Activated naive CD8-positive, alpha-beta T cell treated with anti-CD3 and anti-CD28 coated beads, Interleukin-2, amount 10 ng/mL, durations not matched to agents 7 days and 5 days (primary cell): ENCODE measurements at regions not wholly inside any gene's neighbourhood (a gene's known extent, or its start where the extent isn't known, plus 50 kb on each side); places are given as distances from the start of the nearest gene placed in this dataset.
"Not testable (repeated sequence)": the region's sequence is repeated elsewhere in the genome, so short reads cannot be mapped to it uniquely, and the experiment has no call there.

Experiments used
- ATAC-seq: fragments of 150-1000 bp; cut with Tn5 transposase; one replicate; pipeline ENCODE4 v1.10.0; 2021; ENCODE audit warnings: low read depth, moderate library complexity
- POLR2A ChIA-PET: fragments of 350-600 bp; sonication (Branson Sonifier 250); formaldehyde crosslinking; loops from one replicate; lab custom pipeline; 2021; ENCODE audit warnings: antibody characterized with exemption; lab: Charles Lee
- DNase-seq: peaks from one replicate; pipeline ENCODE4 v3.0.0; 2021
- H3K27ac Mint-ChIP-seq: one replicate; pipeline ENCODE4 v1.8.0; 2022; ENCODE audit warnings: mild to moderate bottlenecking, mixed read lengths
- H3K27me3 Mint-ChIP-seq: one replicate; pipeline ENCODE4 v1.8.0; 2022; ENCODE audit warnings: mild to moderate bottlenecking, moderate library complexity, mixed read lengths
- H3K36me3 Mint-ChIP-seq: one replicate; pipeline ENCODE4 v1.8.0; 2021; ENCODE audit warnings: mild to moderate bottlenecking, mixed read lengths
- H3K4me1 Mint-ChIP-seq: one replicate; pipeline ENCODE4 v1.8.0; 2021; ENCODE audit warnings: mixed read lengths
- H3K4me3 Mint-ChIP-seq: one replicate; pipeline ENCODE4 v1.8.0; 2022; ENCODE audit warnings: mild to moderate bottlenecking, moderate library complexity, mixed read lengths
- H3K9me3 Mint-ChIP-seq: one replicate; pipeline ENCODE4 v1.8.0; 2021; ENCODE audit warnings: mixed read lengths

GRCh38 chr12:29889737-29890136, 106.0 kb upstream of the TMTC1 start:
- Mint-ChIP-seq H3K27ac (no peak overlapping the region), H3K36me3 (no peaks in the 10 kb centered on the region), H3K4me1 (no peaks in the 10 kb centered on the region), H3K9me3 (peaks cover 3% of the 10 kb centered on the region), H3K27me3 (no peaks in the 10 kb centered on the region), H3K4me3 (no peak overlapping the region)
- ATAC-seq (no peak), DNase-seq (no peak)
- POLR2A ChIA-PET, result no interaction called here

- DNase-seq (no peak), ATAC-seq (no peak)
- Mint-ChIP-seq H3K27ac (no peak overlapping the region), H3K4me1 (no peaks in the 10 kb centered on the region), H3K36me3 (no peaks in the 10 kb centered on the region), H3K27me3 (no peaks in the 10 kb centered on the region), H3K9me3 (peaks cover 3% of the 10 kb centered on the region), H3K4me3 (no peak overlapping the region)
- POLR2A ChIA-PET, result no interaction called here
Observed at GRCh38 chr12:29888777-29889176, 105.0 kb upstream of the TMTC1 start.

- H3K9me3 Mint-ChIP-seq, POLR2A ChIA-PET, H3K27me3 Mint-ChIP-seq, DNase-seq, H3K27ac Mint-ChIP-seq, ATAC-seq, H3K4me1 Mint-ChIP-seq, H3K4me3 Mint-ChIP-seq, H3K36me3 Mint-ChIP-seq: not testable (repeated sequence)
Observed at GRCh38 chr12:29884957-29885356, 101.2 kb upstream of the TMTC1 start.

GRCh38 chr12:29883941-29884554, 100.3 kb upstream of the TMTC1 start:
- no peaks in the 10 kb centered on the region for H3K27me3 Mint-ChIP-seq
- DNase-seq (no peak), ATAC-seq (no peak)
- H3K4me3 Mint-ChIP-seq, result no peak overlapping the region
- H3K36me3 Mint-ChIP-seq, result no peaks in the 10 kb centered on the region
- peaks cover 2% of the 10 kb centered on the region for H3K9me3 Mint-ChIP-seq
- POLR2A ChIA-PET, result no interaction called here
- no peak overlapping the region for H3K27ac Mint-ChIP-seq
- H3K4me1 Mint-ChIP-seq, result no peaks in the 10 kb centered on the region

GRCh38 chr12:29883525-29883924, 99.8 kb upstream of the TMTC1 start:
- no peak overlapping the region for H3K27ac Mint-ChIP-seq
- DNase-seq (no peak), ATAC-seq (no peak)
- peaks cover 2% of the 10 kb centered on the region for H3K9me3 Mint-ChIP-seq
- H3K4me1 Mint-ChIP-seq, result no peaks in the 10 kb centered on the region
- H3K36me3 Mint-ChIP-seq, result no peaks in the 10 kb centered on the region
- H3K4me3 Mint-ChIP-seq, result no peak overlapping the region
- POLR2A ChIA-PET, result no interaction called here
- no peaks in the 10 kb centered on the region for H3K27me3 Mint-ChIP-seq

- Mint-ChIP-seq H3K27me3 (no peaks in the 10 kb centered on the region), H3K4me3 (no peak overlapping the region), H3K4me1 (no peaks in the 10 kb centered on the region), H3K36me3 (no peaks in the 10 kb centered on the region), H3K27ac (no peak overlapping the region), H3K9me3 (peaks cover 2% of the 10 kb centered on the region)
- DNase-seq (no peak), ATAC-seq (no peak)
- POLR2A ChIA-PET, result no interaction called here
Observed at GRCh38 chr12:29882846-29883245, 99.1 kb upstream of the TMTC1 start.

- ATAC-seq, result no peak
- POLR2A ChIA-PET, result no interaction called here
- no peak overlapping the region for H3K27ac Mint-ChIP-seq
- H3K4me3 Mint-ChIP-seq, result no peak overlapping the region
- peaks cover 2% of the 10 kb centered on the region for H3K9me3 Mint-ChIP-seq
- no peaks in the 10 kb centered on the region for H3K27me3 Mint-ChIP-seq
- no peak for DNase-seq
- H3K4me1 Mint-ChIP-seq, result no peaks in the 10 kb centered on the region
- no peaks in the 10 kb centered on the region for H3K36me3 Mint-ChIP-seq
Observed at GRCh38 chr12:29880987-29881386, 97.2 kb upstream of the TMTC1 start.

- ATAC-seq, result no peak
- POLR2A ChIA-PET, result no interaction called here
- no peak overlapping the region for H3K4me3 Mint-ChIP-seq
Observed at GRCh38 chr12:29879606-29880308, 96.0 kb upstream of the TMTC1 start.

GRCh38 chr12:29869946-29870345, 86.2 kb upstream of the TMTC1 start:
- H3K27ac Mint-ChIP-seq, result no peak overlapping the region
- peaks cover 6% of the 10 kb centered on the region for H3K9me3 Mint-ChIP-seq
- POLR2A ChIA-PET, result no interaction called here
- H3K36me3 Mint-ChIP-seq, result no peaks in the 10 kb centered on the region
- ATAC-seq (no peak), DNase-seq (no peak)
- no peaks in the 10 kb centered on the region for H3K27me3 Mint-ChIP-seq
- no peaks in the 10 kb centered on the region for H3K4me1 Mint-ChIP-seq
- H3K4me3 Mint-ChIP-seq, result no peak overlapping the region

More at GRCh38 chr12:29879606-29880308, 96.0 kb upstream of the TMTC1 start:
- Mint-ChIP-seq H3K36me3 (no peaks in the 10 kb centered on the region), H3K27me3 (no peaks in the 10 kb centered on the region), H3K4me1 (no peaks in the 10 kb centered on the region), H3K9me3 (peaks cover 2% of the 10 kb centered on the region), H3K27ac (no peak overlapping the region)
- no peak for DNase-seq

- Mint-ChIP-seq H3K9me3 (peaks cover 6% of the 10 kb centered on the region), H3K27me3 (no peaks in the 10 kb centered on the region), H3K4me1 (no peaks in the 10 kb centered on the region), H3K4me3 (no peak overlapping the region), H3K27ac (no peak overlapping the region), H3K36me3 (no peaks in the 10 kb centered on the region)
- POLR2A ChIA-PET, result no interaction called here
- DNase-seq (no peak), ATAC-seq (no peak)
Observed at GRCh38 chr12:29867823-29868222, 84.1 kb upstream of the TMTC1 start.

- H3K27ac Mint-ChIP-seq, result no peak overlapping the region
- no peaks in the 10 kb centered on the region for H3K4me1 Mint-ChIP-seq
- no peaks in the 10 kb centered on the region for H3K36me3 Mint-ChIP-seq
- no peak overlapping the region for H3K4me3 Mint-ChIP-seq
- ATAC-seq (no peak), DNase-seq (no peak)
- no peaks in the 10 kb centered on the region for H3K9me3 Mint-ChIP-seq
- POLR2A ChIA-PET, result no interaction called here
- no peaks in the 10 kb centered on the region for H3K27me3 Mint-ChIP-seq
Observed at GRCh38 chr12:29863665-29864064, 79.9 kb upstream of the TMTC1 start.

- H3K4me3 Mint-ChIP-seq, result no peak overlapping the region
Observed at GRCh38 chr12:29858270-29858786, 74.6 kb upstream of the TMTC1 start.

GRCh38 chr12:29847246-29847645, 63.5 kb upstream of the TMTC1 start:
- DNase-seq, result no peak
- no peak overlapping the region for H3K27ac Mint-ChIP-seq
- H3K36me3 Mint-ChIP-seq, result no peaks in the 10 kb centered on the region
- peaks cover 3% of the 10 kb centered on the region for H3K9me3 Mint-ChIP-seq
- POLR2A ChIA-PET, result no interaction called here
- ATAC-seq, result no peak
- H3K4me3 Mint-ChIP-seq, result no peak overlapping the region
- H3K27me3 Mint-ChIP-seq, result no peaks in the 10 kb centered on the region
- no peaks in the 10 kb centered on the region for H3K4me1 Mint-ChIP-seq

More at GRCh38 chr12:29858270-29858786, 74.6 kb upstream of the TMTC1 start:
- no peaks in the 10 kb centered on the region for H3K4me1 Mint-ChIP-seq
- no peaks in the 10 kb centered on the region for H3K27me3 Mint-ChIP-seq
- POLR2A ChIA-PET, result no interaction called here
- H3K9me3 Mint-ChIP-seq, result no peaks in the 10 kb centered on the region
- H3K36me3 Mint-ChIP-seq, result no peaks in the 10 kb centered on the region
- ATAC-seq, result no peak
- no peak overlapping the region for H3K27ac Mint-ChIP-seq
- no peak for DNase-seq

- no peaks in the 10 kb centered on the region for H3K27me3 Mint-ChIP-seq
- peaks cover 2% of the 10 kb centered on the region for H3K9me3 Mint-ChIP-seq
- no peaks in the 10 kb centered on the region for H3K36me3 Mint-ChIP-seq
- POLR2A ChIA-PET, result no interaction called here
- DNase-seq, result no peak
- H3K4me3 Mint-ChIP-seq, result no peak overlapping the region
- H3K4me1 Mint-ChIP-seq, result no peaks in the 10 kb centered on the region
- H3K27ac Mint-ChIP-seq, result no peak overlapping the region
- no peak for ATAC-seq
Observed at GRCh38 chr12:29844667-29845066, 60.9 kb upstream of the TMTC1 start.
